Inflammatory macrophage (primary cell): ENCODE measurements at regions not wholly inside any gene's neighbourhood (a gene's known extent, or its start where the extent isn't known, plus 50 kb on each side); places are given as distances from the start of the nearest gene placed in this dataset.
"Not testable (repeated sequence)": the region's sequence is repeated elsewhere in the genome, so short reads cannot be mapped to it uniquely, and the experiment has no call there.

Experiments used
- DNase-seq, 2 donors: peaks; one replicate each; pipeline ENCODE4 v3.0.0-alpha.2; 2020 to 2022

DNA sequence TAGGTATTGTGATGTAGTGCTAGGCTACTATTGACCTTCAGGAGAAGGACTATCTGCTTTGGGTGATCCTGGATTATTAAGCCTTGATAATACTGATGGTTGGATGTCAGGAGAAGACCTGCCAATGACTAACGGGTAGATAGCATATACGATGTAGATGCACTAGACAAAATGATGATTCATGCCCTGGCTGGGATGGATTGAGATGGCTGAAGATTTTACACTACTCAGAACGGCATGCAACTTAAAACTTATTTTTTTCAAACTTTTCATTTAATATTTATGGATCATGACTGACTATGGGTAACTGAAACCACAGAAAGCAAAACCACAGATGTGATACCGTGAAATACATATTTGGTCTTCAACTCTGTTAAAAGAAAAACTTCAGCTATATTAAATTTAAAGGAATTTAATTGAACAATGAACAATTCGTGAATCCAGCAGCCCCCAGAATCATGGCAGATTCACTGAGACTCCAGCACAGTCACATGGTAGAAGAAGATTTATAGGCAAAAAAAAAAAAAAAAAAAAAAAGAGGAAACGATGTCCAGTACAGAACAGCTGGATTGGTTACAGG is 124.6 kb upstream of the CDK13 start:
- no peak for DNase-seq

DNA sequence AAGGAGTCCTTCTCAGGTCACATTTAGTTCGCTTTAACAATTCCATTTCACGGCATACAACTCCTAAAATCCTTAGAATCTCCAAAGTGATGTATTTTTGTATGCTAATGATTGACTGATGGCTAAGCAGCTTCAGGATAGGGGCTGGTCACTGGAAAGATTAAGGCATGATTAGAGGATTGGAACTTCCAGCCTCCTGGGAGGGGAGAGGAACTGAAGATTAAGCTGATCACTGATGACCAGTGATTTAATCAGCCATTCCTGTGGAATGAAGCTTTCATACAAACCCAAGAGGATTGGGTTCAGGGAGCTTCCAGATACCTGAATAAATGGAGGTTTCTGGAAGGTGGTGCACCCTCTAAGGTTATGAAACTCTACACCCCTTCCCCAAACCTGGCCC is 123.9 kb upstream of the CDK13 start:
- no peak for DNase-seq

DNA sequence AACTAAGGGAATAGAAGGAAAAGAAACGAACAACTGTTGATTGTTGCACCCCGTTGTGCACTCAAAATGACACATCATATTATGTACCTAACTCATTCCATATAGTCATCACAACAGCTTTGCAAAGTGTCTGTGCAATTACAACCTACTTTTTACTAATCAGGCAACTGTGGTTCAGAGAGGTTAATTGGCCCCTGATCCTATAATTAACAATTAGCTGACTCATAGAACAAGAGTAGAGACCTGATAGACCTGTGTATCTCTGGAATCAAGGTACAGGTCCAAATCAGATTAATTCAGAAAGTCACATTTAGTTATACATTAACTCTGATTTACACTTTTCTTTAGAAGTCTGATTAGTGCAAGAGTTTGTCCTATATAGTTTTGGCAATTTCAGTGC is 122.5 kb upstream of the CDK13 start:
- no peak for DNase-seq

DNA sequence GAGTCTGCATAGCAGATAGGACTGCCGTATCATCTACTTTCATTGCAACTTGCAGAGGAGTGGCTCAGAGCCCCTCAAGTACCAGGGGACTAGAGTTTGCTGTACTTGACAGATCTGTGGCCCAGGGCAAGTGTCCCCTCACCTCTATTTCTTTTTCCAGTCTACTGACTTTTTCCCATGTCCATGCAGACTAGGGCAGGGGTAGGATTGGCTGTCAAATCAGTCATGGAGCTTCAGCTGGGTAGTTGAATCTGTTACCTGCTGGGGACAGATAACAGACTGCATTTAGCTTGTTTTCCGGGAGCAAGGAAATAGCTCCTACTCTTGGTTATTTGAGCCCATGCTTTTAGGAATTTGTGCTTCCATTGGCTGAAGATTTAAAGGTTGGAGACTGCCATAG is 121.0 kb upstream of the CDK13 start:
- DNase-seq, result no peak

DNA sequence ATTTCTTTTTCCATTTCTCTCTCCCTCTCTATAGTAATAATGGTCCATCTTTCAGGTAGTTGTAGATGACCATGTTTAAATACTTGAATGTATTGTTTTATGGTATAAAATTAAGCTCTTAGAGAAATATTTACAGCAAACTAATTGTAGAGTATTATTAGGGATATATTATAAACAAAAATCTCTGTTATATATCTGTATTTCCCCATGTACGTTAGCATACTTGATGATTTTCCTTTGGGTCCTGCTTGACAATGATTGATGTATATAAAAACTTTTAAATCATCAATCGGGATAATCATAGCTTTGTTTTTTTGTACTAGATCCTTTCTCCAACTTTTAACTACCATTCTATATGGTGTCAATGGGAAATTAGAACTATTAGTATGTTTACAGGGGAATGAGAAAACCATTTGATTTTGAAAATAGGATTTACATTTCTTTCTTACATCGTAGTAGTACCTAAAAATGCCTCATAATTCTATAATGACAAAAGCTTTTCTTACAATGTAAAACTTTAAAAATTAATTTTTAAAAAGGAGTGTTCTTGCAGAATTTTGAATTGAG is 117.5 kb upstream of the CDK13 start:
- DNase-seq, result no peak

DNA sequence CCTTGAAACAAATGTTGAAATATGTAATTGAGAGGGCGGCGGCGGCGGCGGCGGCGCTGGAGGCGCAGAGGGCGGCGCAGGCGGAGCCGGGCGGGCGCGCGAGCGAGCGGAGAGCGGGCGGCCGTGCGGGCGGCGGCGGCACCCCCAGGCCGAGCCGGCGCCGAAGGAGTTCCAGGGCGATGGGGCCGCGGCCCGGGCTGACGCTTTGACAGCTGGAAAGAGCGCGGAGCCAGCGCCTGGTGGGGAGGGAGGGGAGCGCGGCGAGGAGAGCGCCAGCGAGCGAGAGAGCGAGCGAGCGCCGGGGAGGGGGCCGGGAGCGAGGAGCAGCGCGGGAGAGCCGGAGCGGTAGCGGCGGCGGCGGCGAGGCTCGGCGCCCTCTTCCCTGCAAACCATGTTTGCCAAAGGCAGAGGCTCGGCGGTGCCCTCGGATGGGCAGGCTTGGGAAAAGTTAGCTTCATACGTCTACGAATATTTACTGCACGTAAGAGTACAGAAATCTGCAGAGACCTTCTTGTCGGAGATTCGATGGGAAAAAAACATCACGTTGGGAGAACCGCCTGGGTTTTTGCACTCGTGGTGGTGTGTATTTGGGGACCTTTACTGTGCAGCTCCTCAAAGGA is 116.8 kb upstream of the CDK13 start:
- DNase-seq, result peak; percentile 18 to 25

DNA sequence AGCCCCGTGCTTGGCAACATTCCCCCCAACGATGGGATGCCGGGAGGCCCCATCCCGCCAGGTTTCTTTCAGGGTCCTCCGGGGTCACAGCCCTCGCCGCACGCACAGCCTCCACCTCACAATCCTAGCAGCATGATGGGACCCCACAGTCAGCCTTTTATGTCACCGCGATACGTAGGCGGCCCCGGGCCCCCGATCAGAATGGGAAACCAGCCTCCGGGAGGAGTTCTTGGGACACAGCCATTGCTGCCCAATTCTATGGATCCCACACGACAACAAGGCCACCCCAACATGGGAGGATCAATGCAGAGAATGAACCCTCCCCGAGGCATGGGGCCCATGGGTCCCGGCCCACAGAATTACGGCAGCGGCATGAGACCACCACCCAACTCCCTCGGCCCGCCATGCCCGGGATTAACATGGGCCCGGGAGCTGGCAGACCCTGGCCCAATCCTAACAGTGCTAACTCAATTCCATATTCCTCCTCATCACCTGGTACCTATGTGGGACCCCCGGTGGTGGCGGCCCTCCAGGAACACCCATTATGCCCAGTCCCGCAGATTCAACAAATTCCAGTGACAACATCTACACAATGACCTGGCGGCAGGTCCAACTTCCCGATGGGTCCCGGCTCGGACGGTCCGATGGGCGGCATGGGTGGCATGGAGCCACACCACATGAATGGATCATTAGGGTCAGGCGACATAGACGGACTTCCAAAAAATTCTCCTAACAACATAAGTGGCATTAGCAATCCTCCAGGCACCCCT is 116.0 kb upstream of the CDK13 start:
- not testable (repeated sequence) for DNase-seq

DNA sequence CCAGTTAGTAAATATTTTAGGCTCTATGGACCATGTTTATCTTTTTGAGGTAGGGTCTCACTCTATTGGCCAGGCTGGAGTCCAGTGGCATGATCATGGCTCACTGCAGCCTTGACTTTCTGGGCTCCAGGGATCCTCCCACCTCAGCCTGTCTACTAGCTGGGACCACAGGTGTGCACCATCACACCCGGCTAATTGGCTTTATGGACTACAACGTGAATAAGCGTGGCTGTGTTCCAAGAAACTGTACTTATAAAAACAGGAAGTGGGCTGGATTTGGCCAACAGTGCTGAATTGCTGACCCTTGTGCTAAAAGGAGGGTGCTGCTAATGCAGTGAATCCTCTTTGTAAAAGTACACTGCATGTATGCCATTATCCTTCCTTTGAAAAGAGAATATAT is 111.7 kb upstream of the CDK13 start:
- DNase-seq, result peak; percentile 15 to 34

DNA sequence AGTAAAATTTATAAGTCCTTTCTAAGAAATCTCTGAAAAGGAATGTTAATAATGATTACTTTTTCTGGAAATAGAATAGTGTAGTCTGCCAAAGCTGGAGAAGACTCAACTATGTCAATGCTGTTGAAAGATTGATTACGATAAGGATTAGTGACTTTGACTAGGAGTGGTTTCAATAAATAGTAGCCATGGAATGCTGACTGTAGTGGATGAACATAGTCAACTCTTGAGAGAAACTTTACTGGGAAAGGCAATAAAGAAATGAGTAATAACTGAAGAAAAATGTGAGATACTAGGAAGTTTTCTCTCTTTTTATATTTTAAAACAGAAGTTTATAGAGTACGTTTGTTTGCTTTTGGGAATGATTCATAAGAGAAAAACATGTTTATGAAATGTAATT is 105.0 kb upstream of the CDK13 start:
- DNase-seq, result no peak

DNA sequence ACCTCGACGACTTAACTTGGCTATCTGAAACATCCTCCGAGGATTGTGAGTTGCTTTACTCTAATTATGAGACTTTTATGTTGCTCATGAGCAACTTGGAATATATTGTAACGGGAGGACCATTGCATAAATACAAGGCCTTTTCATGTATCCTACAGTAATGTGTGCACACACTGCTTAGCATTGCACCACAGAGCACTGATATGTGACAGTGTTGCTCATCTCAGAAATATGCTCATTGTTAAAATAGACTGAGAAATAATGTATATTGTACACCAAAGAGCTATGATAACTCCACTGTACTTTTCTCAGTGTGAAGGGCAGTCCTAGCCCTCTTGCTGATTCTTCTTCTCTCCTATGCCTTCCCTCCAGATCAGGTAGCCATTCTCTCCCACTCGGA is 102.8 kb upstream of the CDK13 start:
- DNase-seq, result no peak

DNA sequence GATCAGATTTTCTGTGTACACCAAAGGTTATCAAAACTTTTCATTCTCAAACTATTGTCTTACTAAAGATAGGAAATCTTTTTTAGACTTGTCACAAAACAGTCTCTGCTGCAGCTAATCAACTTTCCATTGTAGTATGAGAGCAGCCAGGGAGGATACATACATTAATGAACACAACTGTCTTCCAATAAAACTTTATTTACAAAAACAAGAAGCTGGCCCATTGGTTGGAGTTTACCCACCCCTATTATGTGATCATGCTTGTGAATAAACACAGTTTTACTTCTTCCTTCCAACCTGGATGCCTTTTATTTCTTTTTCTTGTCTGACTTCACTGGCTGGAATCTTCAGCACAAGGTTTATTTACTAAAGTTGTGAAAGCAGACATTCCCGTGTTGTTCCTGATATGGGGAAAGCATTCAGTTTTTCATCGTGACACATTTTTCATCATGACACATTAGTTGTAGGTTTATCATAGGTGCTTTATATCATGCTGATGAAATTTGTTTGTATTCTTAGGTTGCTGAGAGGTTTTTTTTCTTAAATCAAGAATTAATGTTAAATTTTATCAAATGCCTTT is 98.5 kb upstream of the CDK13 start:
- no peak for DNase-seq

DNA sequence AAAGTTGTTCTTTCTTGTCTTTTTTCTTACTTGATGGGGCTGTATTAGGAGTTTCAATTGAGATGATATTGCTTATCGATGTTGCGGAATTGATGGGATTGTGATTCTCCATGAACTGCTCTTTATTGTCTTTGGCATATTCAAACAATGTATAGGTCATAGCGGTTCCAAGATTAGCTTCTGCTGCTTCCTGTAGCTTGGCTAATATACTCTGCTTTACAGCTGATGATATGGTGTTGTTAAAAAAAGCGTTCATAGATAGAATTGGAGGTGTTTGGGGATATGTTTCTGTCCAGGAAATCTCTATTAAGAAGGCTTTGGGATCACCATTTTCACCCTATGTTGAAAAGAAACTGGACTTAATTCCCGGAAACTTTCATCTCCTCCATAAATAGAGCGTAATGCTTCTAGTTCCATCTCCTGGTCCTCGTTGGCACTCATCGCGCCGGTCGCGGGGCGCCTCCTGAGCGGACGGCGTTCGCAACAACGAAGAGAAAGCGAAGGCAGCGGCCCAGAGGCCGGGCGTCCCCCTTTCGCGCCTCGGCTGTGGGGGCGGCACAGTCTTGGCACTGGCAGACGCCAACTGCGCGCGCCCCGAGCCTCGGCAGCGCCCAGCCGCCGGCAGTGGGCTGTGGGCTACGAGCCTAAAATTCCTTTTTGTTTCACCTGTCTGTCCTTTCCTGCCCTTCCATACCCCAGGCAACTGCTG is 95.3 kb upstream of the CDK13 start:
- DNase-seq, result not testable (repeated sequence)

DNA sequence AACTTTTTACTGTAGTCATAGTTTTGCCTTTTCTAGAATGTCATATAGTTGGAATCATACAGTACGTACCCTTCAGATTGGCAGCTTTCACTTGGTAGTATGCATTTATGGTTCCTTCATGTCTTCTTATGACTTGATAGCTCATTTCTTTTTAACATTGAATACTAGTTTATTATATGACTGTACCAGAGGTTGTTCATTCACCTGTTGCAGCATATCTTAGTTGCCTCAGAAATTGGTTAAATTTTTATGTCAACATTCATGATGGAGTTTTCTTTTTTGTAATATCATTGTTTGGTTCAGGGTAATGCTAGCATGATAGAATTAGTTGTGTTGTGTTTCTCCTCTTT is 94.8 kb upstream of the CDK13 start:
- DNase-seq, result no peak

DNA sequence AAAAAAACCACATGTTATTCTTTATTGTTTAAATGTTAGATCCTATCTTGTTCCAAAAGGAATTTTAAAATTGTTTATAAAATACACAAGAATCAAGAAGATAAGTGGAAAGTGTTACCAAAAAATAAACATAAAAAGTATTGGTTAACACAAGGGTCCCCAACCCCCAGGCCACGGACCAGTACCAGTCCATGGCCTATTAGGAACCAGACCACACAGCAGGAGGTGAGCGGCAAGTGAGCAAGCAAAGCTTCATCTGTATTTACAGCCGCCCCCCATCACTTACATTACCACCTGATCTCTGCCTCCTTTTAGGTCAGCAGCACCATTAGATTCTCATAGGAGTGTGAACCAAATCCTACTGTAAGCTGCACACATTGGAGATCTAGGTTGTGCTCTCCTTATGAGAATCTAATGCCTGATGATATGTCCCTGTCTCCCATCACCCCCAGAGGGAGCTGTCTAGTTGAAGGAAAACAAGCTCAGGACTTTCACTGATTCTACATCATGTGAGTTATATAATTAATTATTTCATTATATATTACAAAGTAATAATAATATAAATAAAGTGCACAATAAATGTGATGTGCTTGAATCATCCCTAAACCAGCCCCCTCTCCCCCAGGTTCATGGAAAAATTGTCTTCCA is 86.3 kb upstream of the CDK13 start:
- DNase-seq, result peak; percentile 16 to 24

DNA sequence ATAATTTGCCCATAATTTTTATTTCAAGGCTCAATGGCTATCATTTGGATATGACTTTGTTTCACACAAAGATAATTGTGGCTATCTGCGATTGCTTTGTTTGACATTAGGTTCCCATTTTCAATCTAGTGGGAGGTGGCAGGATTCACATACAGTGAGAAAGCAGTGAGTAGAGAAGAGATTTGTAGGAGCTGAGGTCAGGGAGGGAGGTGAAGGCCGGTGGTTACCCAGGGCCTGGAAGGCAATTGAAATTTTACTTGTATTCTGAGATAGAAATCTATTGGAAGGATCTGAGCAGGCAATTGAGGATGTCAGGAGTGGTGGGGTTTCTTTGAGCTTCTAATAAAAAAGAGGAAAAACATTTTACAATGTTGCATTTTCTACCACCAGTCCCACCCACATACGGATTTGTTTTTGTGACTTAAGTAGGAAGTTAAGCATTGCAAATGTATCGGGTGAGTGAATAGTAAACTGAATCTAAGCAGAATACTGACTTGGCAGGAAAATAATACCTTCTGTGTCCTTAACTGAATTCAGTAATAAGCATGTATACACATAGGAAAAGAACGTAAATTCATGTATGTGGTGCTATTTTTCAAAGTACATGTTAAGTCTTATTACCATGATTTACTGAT is 80.1 kb upstream of the CDK13 start:
- peak; percentile 70 to 78 for DNase-seq

DNA sequence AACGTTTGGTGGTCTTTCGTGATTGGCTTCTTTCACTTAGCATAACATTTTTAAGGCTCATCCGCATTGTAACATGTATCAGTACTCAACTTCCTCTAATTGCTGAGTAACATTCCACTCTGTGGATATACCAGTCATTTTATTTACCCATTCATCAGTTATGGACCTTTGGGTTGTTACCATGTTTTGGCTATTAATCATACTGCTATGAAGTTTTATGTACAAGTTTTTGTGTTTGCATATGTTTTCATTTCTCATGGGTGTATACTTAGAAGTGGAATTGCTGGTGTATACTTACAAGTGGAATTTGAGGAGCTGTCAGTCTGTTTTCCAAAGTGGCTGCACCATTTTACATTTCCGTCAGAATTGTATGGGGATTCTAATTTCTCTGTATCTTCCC is 78.4 kb upstream of the CDK13 start:
- DNase-seq, result not testable (repeated sequence)

DNA sequence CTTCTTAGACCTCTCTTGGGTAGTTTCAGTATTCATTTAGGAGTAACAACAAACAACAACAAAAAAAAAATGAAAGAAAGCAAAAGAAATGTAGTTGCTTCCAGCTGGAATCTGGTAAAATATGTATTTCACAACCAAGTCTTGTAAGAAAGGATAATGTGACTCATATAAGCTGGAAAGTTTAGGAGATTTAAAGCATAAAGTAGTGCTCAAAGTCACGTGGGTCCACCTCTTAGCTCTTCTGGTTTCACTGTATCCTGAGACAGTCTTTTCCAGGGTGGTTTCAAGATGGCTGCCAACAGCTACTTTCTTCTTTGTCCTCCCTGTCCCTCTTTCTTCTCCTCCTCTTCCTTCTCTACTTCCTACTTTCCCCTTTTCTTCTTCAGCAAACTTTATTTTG is 69.5 kb upstream of the CDK13 start:
- DNase-seq, result no peak

DNA sequence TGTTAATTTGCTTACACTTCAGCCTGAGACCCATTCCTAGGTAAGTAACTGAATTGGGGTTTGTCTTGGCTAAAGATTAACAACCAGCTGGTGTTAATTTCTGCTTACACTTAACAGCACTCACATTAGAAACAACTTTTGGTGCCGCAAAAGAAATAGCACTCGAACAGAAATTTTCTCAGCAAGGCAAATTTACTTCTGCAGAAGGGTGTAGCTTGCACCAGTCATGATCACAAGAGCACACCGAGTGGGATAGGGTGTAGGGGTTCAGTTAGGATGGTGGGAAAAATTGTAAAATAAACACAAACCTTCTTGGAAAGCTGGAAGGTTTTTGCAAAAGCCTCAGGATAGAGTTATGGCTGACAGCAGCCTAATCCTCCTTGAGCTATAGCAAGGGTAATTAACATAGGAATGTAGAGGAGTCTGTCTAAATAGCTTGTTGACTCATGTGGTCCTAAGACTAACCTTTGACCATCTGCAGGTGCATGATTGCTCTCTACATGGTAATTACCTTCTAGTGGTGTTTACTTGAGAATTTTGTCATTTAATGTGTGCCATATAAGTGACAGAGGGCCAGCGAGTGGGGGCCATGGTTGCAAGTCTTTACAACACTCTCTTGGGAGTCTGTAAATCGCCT is 67.8 kb upstream of the CDK13 start:
- DNase-seq, result no peak

DNA sequence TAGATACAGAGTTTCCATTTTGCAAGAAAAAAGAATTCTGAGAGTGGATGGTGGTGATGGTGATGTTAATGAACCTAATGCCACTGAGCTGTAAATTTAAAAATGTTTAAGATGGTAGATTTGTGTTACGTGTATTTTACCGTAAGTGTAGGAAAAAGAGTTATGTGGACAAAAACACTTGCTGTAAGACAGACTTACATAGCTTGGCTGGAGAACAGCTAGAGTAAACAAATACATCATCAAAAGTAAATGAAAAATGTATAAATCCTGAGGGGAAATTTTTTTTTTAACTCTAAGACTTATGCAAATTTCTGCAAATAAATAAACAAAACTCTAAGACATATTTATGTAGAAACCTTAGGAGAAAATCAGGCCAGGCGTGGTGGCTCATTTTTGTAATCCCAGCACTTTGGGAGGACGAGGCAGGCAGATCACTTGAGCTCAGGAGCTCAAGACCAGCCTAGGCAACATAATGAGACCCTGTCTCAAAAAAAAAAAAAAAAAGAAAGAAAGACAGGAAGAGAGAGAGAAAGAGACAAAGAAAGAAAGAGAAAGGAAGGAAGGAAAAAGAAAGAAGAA is 66.2 kb upstream of the CDK13 start:
- no peak for DNase-seq

DNA sequence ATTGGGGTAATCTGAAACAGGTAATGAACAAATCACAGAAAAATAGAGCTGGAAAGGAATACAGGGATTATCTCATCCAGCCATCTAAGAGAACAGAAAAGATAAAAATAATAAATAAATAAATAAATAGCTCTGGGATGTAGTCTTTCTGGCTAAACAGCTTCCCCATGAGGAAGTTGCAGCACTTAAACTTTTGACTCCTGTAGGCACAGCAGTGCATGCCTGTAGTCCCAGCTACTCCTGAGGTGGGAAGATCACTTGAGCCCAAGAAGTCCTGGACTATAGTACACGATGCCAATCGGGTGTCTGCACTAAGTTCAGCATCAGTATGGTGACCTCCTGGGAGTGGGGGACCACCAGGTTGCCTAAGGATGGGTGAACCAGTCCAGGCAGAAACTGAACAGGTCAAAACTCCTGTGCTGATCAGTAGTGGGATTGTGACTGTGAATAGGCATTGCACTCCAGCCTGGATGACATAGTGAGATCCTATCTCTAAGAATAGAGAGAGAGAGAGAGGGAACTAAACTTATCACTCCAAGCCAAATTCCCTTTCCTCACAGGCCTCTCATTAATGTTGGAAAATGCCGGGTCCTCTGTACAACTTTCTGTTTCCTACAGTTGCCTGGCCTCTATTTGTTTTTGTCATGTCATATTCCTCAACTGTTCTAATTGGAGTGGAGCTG is 61.7 kb upstream of the CDK13 start:
- DNase-seq, result peak; percentile 17 to 33
